ENCODE measurements at regions not wholly inside any gene's neighbourhood (a gene's known extent, or its start where the extent isn't known, plus 50 kb on each side); places are given as distances from the start of the nearest gene placed in this dataset.
A peak's percentile ranks its signal among the peaks of the same experiment; 100 is the strongest.

GRCh38 chr2:2664989-2665833 lies 334.1 kb upstream of the MYT1L start:
- Histone ChIP-seq H3K4me1 (peaks cover 2 to 28% (median 20%) of the 10 kb centered on the region in 4 donors), H3K4me3 (no peak overlapping the region), H3K9me3 (no peaks in the 10 kb centered on the region), H3K27me3 (peaks cover 0 to 5% (median 0%) of the 10 kb centered on the region in 4 donors), H3K36me3 (no peaks in the 10 kb centered on the region), H3K27ac (replicated peaks in 1 of 4) (no peak overlapping the region)
- WGBS: 84% methylated on average over 24 of the region's 28 CpGs
- no peak for DNase-seq (ENCODE audit: extremely low spot score)
- TF ChIP-seq EP300 (IDR thresholded peaks at IDR 0.05) (no peak), POLR2AphosphoS5 (IDR thresholded peaks at IDR 0.05) (no peak), CTCF (IDR thresholded peaks at IDR 0.05) (no peak), POLR2A (IDR thresholded peaks at IDR 0.05; ENCODE audit: low read depth) (no peak)
- intact Hi-C loops (cut with DNase I): no loop called here

- no peak for DNase-seq (ENCODE audit: extremely low spot score)
- intact Hi-C loops (cut with DNase I): no loop called here
Measured at GRCh38 chr2:2663401-2664036, 332.4 kb upstream of the MYT1L start.

GRCh38 chr2:2662847-2663356 lies 331.8 kb upstream of the MYT1L start:
- TF ChIP-seq CTCF (IDR thresholded peaks at IDR 0.05) (no peak), EP300 (IDR thresholded peaks at IDR 0.05) (no peak), POLR2AphosphoS5 (IDR thresholded peaks at IDR 0.05) (no peak), POLR2A (IDR thresholded peaks at IDR 0.05; ENCODE audit: low read depth) (no peak)
- H3K9me3 ChIP-seq: no peaks in the 10 kb centered on the region
- no peak overlapping the region for H3K27ac ChIP-seq (replicated peaks in 1 of 4)
- H3K36me3 ChIP-seq: no peaks in the 10 kb centered on the region
- 67% methylated on average over 9 of the region's 9 CpGs for WGBS
- no peak overlapping the region for H3K4me3 ChIP-seq
- H3K27me3 ChIP-seq: no peaks in the 10 kb centered on the region
- DNase-seq (ENCODE audit: extremely low spot score): no peak
- peaks cover 2 to 28% (median 20%) of the 10 kb centered on the region in 4 donors for H3K4me1 ChIP-seq
- intact Hi-C loops (cut with DNase I): no loop called here

More at GRCh38 chr2:2663401-2664036, 332.4 kb upstream of the MYT1L start:
- no peak overlapping the region for H3K27ac ChIP-seq (replicated peaks in 1 of 4)
- H3K9me3 ChIP-seq: no peaks in the 10 kb centered on the region
- H3K4me1 ChIP-seq: peaks cover 2 to 28% (median 20%) of the 10 kb centered on the region in 4 donors
- no peaks in the 10 kb centered on the region for H3K27me3 ChIP-seq
- TF ChIP-seq POLR2AphosphoS5 (IDR thresholded peaks at IDR 0.05): no peak
- no peak for TF ChIP-seq EP300 (IDR thresholded peaks at IDR 0.05)
- TF ChIP-seq CTCF (IDR thresholded peaks at IDR 0.05): no peak
- no peak for TF ChIP-seq POLR2A (IDR thresholded peaks at IDR 0.05; ENCODE audit: low read depth)
- 68% methylated on average over 14 of the region's 23 CpGs for WGBS
- H3K36me3 ChIP-seq: no peaks in the 10 kb centered on the region
- no peak overlapping the region for H3K4me3 ChIP-seq

- no peaks in the 10 kb centered on the region for H3K27me3 ChIP-seq
- TF ChIP-seq POLR2AphosphoS5 (IDR thresholded peaks at IDR 0.05) (peak in 1 of 2 donors; percentile 55), POLR2A (IDR thresholded peaks at IDR 0.05; ENCODE audit: low read depth) (no peak), CTCF (IDR thresholded peaks at IDR 0.05) (no peak), EP300 (IDR thresholded peaks at IDR 0.05) (no peak)
- 72% methylated on average over 15 of the region's 18 CpGs for WGBS
- intact Hi-C loops (cut with DNase I): no loop called here
- H3K27ac ChIP-seq (replicated peaks in 1 of 4): peak overlapping the region in 3 of 4 donors; percentile 22 to 60 (median 28)
- H3K9me3 ChIP-seq: no peaks in the 10 kb centered on the region
- DNase-seq (ENCODE audit: extremely low spot score): no peak
- no peaks in the 10 kb centered on the region for H3K36me3 ChIP-seq
- no peak overlapping the region for H3K4me3 ChIP-seq
- H3K4me1 ChIP-seq: peaks cover 2 to 28% (median 20%) of the 10 kb centered on the region in 4 donors
Measured at GRCh38 chr2:2662037-2662846, 331.2 kb upstream of the MYT1L start.
